ENCODE measurements at regions not wholly inside any gene's neighbourhood (a gene's known extent, or its start where the extent isn't known, plus 50 kb on each side); places are given as distances from the start of the nearest gene placed in this dataset.
"Not testable (repeated sequence)": the region's sequence is repeated elsewhere in the genome, so short reads cannot be mapped to it uniquely, and the experiment has no call there.

DNA sequence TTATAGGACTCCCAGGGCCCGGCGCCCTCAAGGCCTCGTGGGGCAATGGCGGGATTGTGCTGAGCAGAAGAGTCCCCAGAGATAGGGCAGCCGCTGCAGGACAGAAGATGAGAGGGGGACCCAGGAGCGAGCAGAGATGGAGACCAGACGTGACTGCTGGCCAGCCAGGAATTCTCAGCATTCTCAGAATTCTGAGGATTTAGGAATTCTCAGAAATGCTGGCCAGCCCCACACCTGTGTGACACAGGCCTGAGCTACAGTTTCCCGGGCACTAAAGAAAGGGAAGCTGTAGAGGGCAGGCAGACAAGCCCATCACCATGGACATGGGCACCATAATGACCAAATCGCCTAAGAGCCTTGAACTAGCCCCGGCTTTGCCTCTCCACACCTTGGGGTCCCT, 186.2 kb upstream of the CDH4 start:
- no peak for DNase-seq

DNA sequence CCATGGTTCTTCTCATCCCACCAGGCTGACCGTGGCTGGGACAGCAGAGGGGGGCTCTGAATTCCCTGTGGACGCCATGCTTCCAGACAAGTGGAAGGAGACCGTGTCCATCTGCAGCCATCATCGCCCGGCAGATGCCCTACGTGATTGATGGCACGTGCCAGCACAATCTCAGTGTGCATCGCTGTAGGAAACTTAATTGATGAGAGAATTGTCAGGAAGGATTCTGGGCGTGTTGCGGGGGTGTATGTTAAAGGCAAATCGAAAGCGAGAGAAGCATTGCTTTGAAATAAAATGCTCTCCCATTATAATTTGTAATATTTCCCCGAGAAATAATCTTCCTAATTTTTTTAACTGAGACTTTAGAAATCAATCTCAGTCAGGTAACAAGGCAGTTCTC, 185.5 kb upstream of the CDH4 start:
- no peak for DNase-seq

DNA sequence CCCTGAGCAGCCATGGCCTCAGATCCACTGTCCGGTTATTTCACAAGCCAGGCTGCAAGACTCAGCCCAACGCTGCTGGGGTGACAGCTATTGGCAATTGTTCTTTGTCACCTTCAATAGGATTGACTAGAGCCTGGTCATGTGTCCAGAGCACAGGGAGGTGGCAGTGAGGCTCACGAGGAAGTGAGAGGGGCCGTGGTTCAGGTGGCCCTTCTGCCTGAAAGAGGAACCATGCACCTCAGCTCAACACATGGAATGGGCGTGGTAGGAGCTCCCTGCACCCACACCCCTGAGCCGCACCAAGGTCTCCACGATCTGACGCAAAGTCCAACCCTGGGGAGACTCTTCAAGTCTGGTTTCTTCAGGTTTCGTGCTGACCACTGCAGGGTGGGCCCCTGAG, 184.8 kb upstream of the CDH4 start:
- no peak for DNase-seq

DNA sequence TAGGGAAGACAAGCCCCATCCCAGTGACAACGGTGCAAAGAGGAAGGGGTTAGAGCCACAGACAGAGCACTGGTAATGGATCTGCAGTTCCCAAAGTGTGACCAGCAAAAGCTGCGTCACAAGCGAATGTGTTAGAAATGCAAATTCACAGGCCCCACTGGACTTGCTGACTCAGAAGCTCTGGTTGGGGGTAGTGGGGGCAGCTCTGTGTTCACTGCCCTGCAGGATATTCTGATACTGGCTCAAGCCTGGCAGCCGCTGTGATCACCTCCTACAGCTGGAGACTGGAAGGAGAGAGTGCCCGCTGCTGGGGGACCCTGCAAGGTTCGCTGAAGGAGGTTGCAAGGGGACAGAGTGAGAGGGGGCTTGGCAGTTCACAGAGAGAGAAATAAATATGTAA, 179.7 kb upstream of the CDH4 start:
- no peak for DNase-seq

DNA sequence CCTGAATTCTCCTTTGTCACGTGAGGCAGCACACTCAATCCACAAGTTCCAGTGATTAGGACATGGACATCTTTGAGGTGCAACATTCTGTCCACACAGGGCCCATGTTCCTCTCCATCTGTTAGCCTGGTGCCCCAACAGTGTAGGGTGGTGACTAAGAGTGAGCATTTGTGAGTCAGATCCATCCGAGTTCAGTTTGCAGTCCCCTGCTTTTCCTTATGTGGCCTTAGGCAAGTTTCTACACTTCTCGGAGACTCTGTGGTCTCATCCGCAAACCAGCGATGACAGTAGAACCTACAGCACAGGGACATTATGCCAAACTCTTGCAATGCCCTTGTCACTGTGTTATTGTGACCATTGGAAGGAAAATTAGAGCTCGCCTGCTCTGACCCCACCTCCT, 178.7 kb upstream of the CDH4 start:
- DNase-seq: no peak

DNA sequence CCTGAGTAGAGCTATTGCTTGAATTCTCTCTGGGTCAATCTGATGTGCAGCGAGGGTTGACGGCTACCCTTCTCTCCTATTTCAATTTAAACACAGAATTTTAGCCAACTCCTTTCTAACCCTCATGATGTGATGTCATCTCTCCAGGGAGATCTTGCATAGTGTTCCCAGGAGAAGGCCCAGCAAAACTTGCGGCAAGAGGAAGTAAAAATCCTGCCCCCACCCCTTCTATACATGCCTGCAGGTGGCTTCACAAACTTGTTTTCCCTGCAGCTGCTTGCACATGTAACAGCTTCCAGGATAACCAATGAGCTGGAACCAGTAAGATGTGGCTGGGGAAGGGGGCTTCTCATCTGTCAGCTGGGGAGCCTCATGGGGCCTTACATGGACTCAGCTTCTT, 169.3 kb upstream of the CDH4 start:
- DNase-seq: no peak

DNA sequence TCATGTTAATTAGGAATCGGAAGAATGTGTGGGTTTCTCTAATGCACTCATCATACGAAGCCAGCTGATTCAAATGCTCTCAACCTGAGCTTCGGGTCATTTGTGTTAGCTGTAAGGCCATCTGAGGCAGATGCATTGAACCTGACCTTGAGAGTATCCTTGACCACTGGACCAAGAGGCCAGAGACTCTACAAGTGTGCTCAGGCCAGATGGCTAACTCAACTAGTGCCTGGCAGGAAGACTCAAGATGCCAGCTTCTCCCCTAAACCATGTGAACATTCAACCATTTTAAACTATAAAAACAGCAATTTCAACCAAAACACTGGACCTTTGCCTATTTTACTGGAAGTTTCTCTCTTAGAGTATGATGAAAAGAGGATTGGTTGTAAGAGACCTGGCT, 168.6 kb upstream of the CDH4 start:
- DNase-seq: no peak

DNA sequence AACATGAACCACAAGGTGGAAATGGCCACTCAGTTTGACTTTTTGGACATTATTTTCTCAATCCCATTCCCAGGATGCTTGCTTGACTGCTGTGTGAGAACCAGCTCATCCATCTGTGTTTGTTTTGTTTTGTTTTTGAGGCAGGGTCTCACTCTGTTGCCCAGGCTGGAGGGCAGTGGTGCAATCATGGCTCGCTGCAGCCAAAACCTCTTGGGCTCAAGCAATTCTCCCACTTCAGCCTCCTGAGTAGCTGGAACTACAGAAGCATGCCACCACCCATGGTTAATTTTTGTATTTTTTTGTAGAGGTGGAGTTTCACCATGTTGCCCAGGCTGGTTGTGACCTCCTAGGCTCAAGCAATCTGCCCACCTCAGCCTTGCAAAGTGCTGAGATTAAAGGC, 166.0 kb upstream of the CDH4 start:
- DNase-seq: no peak

DNA sequence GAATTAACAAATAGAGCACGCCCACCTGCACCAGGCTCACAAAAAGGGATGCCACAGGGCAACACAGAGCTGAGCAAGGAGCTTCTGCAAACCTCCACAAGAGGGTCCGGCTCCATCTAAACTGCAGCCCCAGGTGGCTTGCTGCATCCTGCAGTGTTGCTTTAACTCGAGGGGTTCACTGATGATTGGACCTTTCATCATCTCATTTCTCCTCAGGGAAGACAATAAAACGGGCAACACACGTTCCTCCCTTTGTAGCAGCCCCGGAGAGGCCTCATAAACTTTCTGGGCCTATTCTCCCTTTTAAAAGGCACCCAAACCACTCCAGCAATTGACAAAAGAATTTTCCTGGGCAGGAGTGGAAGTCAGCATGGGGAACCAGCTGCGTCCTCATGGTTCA, 161.5 kb upstream of the CDH4 start:
- no peak for DNase-seq

DNA sequence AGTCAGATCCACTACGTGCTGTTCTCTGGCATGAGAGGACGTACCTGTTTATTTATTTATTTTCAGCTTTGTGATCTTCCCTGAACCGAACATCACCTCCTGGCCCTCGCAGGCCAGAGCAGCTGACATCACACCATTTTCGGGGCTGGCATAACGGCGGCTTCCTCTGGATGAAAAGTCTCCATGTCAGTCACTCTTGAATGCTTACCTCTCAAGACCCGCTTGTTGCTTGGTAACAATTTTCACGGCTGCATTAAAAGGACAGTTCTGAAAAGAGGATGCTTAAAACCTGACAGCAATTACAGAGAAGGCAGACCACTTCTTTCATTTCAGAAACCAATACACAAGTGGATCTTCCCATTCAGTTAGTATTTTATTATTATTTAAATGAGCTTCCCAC, 159.8 kb upstream of the CDH4 start:
- no peak for DNase-seq

DNA sequence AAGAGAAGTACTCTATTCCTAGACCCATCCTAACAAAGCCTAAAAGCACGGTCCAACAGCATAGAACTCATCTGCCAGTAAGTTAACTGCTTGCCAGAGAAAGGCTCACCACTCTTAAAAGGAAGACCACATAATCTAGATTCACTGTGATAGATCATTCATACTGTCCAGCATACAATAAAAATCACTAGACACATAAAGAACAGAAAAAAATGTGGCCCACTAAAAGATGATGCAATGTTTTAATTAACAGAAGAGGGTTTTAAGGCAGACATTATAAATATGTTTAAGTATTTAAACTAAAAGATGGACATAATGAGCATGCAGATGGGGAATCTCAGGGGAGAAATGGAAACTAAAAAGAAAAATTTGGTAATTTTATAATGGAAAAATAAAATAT, 157.5 kb upstream of the CDH4 start:
- DNase-seq: no peak

DNA sequence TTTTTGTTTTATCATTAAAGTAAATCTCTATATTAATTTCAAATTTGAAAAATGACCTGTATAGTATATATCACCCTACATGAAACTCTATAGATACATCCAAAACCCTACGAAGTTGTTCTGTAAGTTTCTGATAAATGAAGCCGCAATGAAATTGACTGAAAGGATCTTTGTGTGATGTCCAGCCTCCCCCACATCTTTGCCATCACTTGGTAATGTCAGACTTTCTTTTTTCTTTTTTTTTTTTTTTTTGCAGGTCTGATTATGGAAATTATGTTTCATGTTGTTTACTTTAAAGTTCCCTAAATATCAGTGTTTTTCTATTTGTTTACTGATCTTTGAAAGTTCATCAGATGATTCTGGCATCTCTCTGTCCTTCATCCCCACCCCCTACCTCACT, 155.6 kb upstream of the CDH4 start:
- no peak for DNase-seq

DNA sequence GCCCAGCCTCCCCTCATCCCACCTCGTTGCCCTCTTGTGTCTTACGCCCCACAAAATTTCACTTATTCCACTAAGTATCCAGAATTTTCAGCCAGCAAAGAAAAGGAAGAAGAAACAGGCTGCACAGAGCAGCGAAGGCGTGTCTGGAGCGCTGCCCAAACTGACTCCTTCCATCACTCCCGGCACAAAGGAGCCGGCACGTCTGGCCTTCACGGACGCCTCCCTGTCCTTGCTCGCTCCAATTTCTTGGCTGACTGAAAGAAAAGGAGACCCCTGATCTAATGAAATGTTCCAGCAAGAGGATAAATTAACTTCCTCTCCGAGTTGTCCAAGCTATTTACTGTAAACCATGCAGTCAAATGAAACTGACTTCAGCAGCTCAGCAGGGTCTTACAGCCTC, 152.3 kb upstream of the CDH4 start:
- no peak for DNase-seq

DNA sequence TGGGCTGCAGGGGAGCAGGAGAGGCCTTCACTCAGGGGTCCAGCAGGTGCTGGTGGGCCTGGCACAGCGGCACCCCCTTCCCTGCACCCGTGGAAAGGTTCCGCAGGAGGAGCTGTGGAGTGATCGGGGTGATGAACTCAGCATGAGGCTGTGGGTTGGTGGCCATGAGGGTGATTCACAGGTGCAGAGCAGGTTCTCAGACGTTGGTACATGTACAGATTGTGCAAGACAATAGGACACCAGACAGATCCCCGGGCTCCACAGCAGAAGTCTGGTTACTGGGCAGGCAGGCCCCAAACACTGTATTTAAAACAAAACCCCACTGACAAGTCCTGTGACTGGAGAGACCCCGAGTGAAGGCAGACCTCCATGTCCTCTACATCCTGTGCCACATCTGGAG, 151.6 kb upstream of the CDH4 start:
- no peak for DNase-seq

DNA sequence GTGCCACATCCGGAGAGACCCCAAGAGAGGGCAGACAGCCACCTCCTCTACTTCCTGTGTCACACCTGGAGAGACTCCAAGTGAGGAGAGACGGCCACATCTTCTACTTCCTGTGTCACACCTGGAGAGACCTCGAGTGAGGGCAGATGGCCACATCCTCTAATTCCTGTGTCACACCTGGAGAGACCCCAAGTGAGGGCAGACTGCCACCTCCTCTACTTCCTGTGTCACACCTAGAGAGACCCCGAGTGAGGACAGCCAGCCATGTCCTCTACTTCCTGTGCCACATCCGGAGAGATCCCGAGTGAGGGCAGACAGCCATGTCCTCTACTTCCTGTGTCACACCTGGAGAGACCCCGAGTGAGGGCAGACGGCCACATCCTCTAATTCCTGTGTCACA, 150.7 kb upstream of the CDH4 start:
- DNase-seq: not testable (repeated sequence)

DNA sequence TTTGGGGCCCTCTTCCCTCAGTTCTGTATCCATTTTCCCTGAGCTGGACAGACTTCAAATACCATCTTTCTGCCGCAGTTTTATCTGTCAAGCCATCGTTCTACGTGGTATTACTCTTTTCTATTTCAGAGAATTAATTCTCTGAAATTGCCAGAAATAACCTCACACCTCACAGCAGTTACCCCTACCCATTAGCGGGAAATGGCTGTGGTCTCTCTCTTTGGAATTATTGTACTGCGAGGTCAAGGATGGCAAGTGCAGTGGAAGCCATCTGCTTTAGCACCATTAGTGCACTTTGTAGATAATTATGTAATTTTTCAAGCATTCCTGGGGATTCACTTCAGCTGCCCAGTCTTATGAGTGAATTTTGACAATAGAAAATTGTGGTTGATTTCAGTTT, 147.8 kb upstream of the CDH4 start:
- DNase-seq: no peak

DNA sequence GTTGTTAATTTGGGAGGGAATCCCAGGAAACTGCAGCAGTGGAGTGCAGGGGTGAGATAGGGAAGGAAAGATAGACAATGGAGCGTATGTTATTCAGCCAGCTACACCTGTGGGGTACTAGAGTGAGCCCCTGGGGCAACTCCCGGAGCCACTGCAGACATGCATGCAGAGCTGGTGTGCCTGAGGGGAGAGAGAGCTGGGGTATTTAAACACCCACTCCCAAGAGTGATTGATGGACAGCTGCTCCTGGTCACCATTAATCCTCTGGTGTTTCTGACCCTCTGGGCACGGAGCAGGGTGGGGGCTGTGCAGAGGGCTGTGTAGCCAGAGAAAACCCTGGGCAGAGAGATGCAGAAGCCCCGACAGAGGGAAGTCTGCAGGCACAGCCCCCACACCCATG, 146.7 kb upstream of the CDH4 start:
- DNase-seq: no peak

DNA sequence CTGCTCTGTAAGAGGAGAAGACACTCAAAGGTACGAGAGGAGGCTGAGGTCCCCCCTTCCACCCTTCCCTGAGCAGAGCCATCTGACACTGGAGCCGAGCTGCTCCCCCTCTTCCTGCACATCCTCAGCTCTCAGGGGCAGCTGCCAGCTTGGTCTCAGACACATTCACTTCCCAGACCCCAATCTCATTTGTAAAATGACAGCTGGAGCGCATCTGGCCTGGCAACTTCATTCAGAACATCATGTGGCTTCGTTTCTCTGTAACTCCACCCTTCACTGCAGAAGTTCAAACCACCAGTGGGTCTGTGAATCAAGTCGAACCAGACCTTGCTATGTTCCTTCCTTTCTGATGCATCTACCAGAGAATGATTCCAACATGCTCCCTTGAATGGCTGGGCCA, 145.6 kb upstream of the CDH4 start:
- no peak for DNase-seq

DNA sequence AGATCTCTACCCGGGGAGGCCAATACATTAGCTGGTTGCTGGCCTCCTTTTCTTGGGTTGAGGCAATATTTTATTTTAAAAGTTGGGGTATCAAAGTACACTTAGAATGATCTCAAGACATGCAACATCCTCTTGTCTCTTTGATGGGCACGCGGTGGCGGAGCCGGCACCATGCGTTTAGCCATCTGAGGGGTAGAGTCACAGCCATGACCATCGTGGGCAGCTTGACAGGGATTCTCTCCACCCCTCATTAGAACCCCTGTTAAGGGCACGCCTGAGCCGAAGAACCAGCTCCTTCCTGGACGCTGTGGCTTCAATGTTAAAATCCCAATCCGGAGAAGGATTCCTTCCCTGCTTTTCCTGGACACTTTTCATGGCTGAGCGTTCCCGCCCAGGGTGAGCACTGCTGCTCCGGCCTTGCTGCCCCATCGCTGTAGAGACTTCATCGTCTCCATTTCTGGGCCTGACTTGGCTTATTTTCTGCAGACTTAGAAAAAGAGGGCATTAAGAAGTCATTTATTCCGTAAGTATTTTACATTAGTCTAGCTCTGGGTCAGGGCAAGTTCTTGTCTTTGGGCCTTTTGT, 142.7 kb upstream of the CDH4 start:
- DNase-seq: no peak

DNA sequence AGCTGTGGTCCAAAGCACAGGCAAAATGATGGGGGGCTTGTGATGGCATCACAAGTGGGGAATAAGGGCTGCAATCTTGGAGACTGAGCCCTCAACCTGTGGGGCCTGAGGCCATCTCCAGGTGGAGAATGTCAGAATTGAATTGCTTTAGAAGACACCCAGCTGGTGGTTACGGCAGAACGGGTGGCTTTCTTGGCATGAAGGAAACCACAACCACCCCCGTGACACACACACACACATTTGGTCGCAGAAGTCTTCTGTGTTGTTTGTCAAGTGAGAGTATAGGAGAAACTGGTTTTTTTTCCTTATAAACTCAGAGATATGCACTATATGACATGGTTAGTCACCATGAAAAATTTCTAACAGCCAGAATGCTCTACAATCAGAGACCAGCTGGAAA, 139.5 kb upstream of the CDH4 start:
- DNase-seq: no peak

DNA sequence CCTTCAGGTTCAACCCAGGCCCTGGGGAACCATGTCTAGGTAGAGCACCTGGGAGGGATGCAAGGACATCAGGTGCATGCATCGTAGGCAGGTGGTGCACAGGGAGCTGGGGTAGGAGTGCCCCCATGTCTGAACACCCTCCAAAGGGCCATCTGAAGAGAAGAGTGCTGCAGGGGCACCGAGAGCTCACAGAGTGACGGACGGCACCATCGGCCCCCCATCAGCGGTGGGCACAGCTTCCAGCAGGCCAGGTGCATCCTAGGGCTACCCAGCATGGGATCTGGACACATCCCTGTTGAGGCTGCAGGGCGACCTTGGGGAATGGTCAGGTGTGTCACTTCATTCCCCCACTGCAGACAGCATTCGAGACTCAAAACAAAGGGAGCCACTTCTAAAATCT, 138.3 kb upstream of the CDH4 start:
- DNase-seq: no peak

DNA sequence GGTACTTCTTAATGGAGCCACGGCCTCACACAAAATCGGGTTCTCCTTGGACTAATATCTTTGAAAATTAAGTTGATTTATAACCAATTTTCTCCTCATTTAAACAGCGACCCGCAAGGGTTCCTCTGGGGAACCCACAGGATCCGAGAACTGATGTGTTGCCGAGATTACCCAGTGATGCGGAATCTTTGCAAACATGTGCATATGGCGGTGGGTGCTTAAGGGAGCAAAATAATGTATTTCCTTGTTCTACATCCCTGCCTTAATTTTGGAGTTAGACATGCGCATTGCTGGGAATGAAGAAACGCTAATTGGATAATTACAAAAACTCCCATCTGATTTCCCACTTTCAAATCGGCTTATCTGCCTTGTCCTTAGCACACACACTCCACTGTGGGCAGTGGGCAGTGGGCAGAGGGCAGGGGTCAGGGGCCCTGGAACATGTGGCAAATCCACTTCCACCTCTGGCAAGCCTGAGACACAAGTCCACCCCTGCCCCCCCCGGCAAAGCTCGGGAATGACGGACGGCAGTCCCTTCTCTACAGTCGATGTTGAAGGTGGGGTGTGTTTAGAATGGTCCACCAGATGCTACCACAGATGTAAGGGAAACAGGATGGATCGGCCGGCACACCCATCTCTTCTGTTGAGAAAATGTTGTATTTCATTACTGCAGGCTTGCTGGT, 137.4 kb upstream of the CDH4 start:
- no peak for DNase-seq

DNA sequence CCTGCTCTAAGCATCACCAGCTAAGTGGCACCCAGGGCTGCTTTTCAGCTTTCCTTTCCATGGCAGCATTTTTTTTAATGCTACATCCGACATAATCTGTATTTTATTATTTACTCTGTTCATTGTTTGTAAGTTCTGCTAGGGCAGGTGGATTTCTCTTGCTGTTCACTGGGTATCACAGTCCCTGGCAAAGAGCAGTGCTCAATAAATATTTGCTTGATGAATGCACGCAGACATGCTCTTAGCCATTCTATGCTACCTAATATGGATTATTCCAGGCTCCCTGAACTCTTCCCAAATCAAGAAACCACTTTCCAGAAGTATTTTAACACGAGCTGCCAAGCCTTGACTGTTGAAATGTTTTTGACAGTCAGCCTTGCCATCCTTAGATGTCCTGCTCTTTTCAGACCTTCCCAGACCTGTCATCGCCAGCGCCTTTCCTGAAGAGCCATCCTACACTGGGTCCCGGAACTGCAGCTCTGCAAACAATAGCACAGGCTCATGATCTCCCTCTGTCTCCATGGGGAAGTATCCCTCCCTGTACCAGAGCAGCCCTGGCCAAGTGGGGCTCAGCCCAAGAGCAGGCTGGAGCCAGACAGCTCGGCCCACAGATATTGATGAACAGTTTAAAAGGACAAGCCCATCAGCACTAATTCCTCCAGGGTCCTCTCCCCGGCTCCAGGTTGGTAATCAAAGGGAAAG, 136.5 kb upstream of the CDH4 start:
- DNase-seq: no peak

DNA sequence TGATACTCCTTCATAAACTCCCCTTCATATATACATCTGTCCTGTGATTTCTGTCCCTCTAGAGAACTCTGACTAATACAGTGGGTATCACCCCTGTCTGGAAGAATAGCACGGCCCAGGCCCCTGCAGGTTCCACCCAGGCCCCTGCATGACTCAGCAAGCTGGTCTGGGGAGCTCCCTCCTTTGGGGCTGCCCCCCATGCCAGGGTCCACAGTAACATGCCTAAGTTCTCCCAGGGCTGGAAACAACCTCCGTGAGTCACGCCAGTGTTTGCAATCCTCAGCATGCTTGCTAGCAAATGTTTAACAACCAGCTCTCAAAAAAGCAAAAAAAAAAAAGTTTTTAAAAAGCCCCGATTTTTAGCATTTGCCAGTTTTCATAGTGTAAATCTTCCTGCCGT, 134.3 kb upstream of the CDH4 start:
- no peak for DNase-seq
